ENCODE measurements at regions not wholly inside any gene's neighbourhood (a gene's known extent, or its start where the extent isn't known, plus 50 kb on each side); places are given as distances from the start of the nearest gene placed in this dataset.

GRCh38 chr13:104301171-104301975 is 1235.2 kb upstream of the SLC10A2 start:
- Mint-ChIP-seq H3K4me1 (peaks cover 5% of the 10 kb centered on the region), H3K27ac (peak overlapping the region in 1 of 3 experiments; percentile 35), H3K4me3 (no peak overlapping the region), H3K9me3 (no peaks in the 10 kb centered on the region), H3K27me3 (ENCODE audit: low read depth) (no peaks in the 10 kb centered on the region), H3K36me3 (ENCODE audit: low read depth) (no peaks in the 10 kb centered on the region)
- TF ChIP-seq CTCF (IDR thresholded peaks at IDR 0.05; ENCODE audit: unreplicated experiment in 3 of 3), result no peak

DNA sequence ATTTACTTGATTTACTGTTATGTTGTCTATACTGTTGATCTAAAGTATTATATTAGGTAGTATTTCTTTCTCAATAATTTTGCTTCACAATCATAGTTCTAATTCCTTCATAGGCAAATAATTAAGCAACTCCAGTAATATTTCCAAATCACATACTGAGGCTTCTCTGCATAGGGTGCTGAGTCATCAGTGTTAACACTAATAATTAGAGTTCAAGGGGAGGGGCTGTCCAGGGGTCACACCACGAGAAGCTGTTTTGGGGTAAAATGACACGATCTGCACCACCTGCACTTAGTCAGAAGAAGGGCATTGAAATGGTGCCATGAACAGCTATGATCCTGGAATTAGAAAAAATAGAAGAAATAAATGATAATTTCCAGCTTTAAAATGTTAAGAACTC is 1230.9 kb upstream of the SLC10A2 start:
- H3K36me3 Mint-ChIP-seq (ENCODE audit: low read depth), result no peaks in the 10 kb centered on the region
- peaks cover 9% of the 10 kb centered on the region for H3K4me1 Mint-ChIP-seq
- peaks cover 4% of the 10 kb centered on the region for H3K27me3 Mint-ChIP-seq (ENCODE audit: low read depth)
- no peak overlapping the region for H3K4me3 Mint-ChIP-seq
- no peak for TF ChIP-seq CTCF (IDR thresholded peaks at IDR 0.05; ENCODE audit: unreplicated experiment in 3 of 3)
- no peak overlapping the region for H3K27ac Mint-ChIP-seq
- no peaks in the 10 kb centered on the region for H3K9me3 Mint-ChIP-seq

- Mint-ChIP-seq H3K36me3 (ENCODE audit: low read depth) (no peaks in the 10 kb centered on the region), H3K4me1 (peaks cover 5% of the 10 kb centered on the region), H3K27ac (no peak overlapping the region), H3K27me3 (ENCODE audit: low read depth) (peaks cover 7% of the 10 kb centered on the region), H3K9me3 (no peaks in the 10 kb centered on the region), H3K4me3 (no peak overlapping the region)
- TF ChIP-seq CTCF (IDR thresholded peaks at IDR 0.05; ENCODE audit: unreplicated experiment in 3 of 3), result no peak
These were observed 1230.1 kb upstream of the SLC10A2 start for GRCh38 chr13:104296286-104296685.

DNA sequence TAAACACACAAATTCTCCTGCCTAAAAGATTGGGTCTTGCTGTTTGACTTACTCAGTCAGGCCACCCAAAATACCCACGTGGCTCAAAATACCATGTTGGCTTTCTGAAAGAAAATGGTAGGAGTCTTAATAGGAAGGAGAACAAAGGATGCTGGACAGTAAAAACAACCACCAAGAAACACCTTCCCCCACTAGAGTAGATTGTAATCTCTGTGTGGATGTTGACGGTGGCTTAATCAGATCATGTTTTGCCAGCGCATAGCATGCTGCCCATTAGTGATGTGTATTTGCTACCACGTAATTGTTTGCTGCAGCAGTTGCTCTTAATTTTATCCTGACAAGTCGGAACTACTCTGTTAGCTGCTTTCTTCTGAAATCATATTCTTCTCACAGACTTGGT is 1229.3 kb upstream of the SLC10A2 start:
- Mint-ChIP-seq H3K36me3 (ENCODE audit: low read depth) (no peaks in the 10 kb centered on the region), H3K9me3 (no peaks in the 10 kb centered on the region), H3K4me3 (no peak overlapping the region), H3K27me3 (ENCODE audit: low read depth) (peaks cover 7% of the 10 kb centered on the region), H3K4me1 (peaks cover 3% of the 10 kb centered on the region), H3K27ac (no peak overlapping the region)
- TF ChIP-seq CTCF (IDR thresholded peaks at IDR 0.05; ENCODE audit: unreplicated experiment in 3 of 3), result no peak

DNA sequence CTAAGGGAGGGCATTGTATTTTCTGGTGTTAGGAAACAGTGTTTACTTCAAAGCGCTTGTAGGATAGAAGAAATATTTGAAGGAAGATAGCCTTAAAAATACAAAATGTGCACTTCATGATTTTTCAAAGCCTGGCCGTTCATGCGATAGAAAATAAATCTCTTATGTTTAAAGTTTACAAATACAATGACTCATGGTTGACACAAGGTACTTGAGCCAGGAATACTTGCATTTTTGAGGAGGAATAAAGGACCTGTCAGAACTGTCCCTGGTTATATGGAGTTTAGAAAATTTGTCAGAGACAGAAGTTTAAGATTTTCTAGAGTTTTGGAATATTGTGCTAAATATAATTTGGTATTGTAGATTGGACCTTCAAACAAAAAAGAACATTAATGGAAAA is 1223.2 kb upstream of the SLC10A2 start:
- Mint-ChIP-seq H3K27me3 (ENCODE audit: low read depth) (peaks cover 7% of the 10 kb centered on the region), H3K27ac (no peak overlapping the region), H3K4me1 (no peaks in the 10 kb centered on the region), H3K4me3 (no peak overlapping the region), H3K36me3 (ENCODE audit: low read depth) (no peaks in the 10 kb centered on the region), H3K9me3 (no peaks in the 10 kb centered on the region)
- no peak for TF ChIP-seq CTCF (IDR thresholded peaks at IDR 0.05; ENCODE audit: unreplicated experiment in 3 of 3)

GRCh38 chr13:104288496-104288895 is 1222.3 kb upstream of the SLC10A2 start:
- H3K36me3 Mint-ChIP-seq (ENCODE audit: low read depth), result no peaks in the 10 kb centered on the region
- no peak overlapping the region for H3K27ac Mint-ChIP-seq
- H3K4me1 Mint-ChIP-seq, result no peaks in the 10 kb centered on the region
- H3K27me3 Mint-ChIP-seq (ENCODE audit: low read depth), result peaks cover 7% of the 10 kb centered on the region
- H3K9me3 Mint-ChIP-seq, result no peaks in the 10 kb centered on the region
- H3K4me3 Mint-ChIP-seq, result no peak overlapping the region
- TF ChIP-seq CTCF (IDR thresholded peaks at IDR 0.05; ENCODE audit: unreplicated experiment in 3 of 3), result no peak
